Liver (tissue), 8 donors: ENCODE measurements at regions not wholly inside any gene's neighbourhood (a gene's known extent, or its start where the extent isn't known, plus 50 kb on each side); places are given as distances from the start of the nearest gene placed in this dataset.

Source experiments
- DNase-seq: peaks from one replicate; pipeline ENCODE4 v3.0.0-alpha.2; 2017; ENCODE audit warnings: low spot score
- H3K27ac ChIP-seq, 2 donors: one replicate each; pipeline ENCODE4 v1.7.0; 2013; ENCODE audit warnings: inconsistent platforms in 2 of 2, low read length in 2 of 2, control low read depth in 1 of 2, low read depth in 1 of 2, mild to moderate bottlenecking in 1 of 2
- H3K27me3 ChIP-seq, 4 donors: one replicate each; pipeline versions ENCODE4 v1.6.1 to v1.7.0; 2013; ENCODE audit warnings: low read length in 3 of 4, inconsistent platforms in 1 of 4, mild to moderate bottlenecking in 1 of 4, moderate library complexity in 1 of 4; ENCODE audit not compliant: control insufficient read depth in 4 of 4, insufficient read depth in 4 of 4
- H3K36me3 ChIP-seq, 4 donors: one replicate each; pipeline versions ENCODE4 v1.6.1 to v1.7.0; 2013; ENCODE audit warnings: low read length in 3 of 4, mild to moderate bottlenecking in 3 of 4, low read depth in 1 of 4, moderate library complexity in 1 of 4; ENCODE audit not compliant: control insufficient read depth in 4 of 4, insufficient read depth in 3 of 4
- H3K4me1 ChIP-seq, 4 donors: one replicate each; pipeline versions ENCODE4 v1.6.1 to v1.7.0; 2013; ENCODE audit warnings: low read length in 3 of 4, mild to moderate bottlenecking in 3 of 4, moderate library complexity in 1 of 4; ENCODE audit not compliant: control insufficient read depth in 4 of 4, insufficient read depth in 4 of 4
- H3K4me3 ChIP-seq, 3 donors: one replicate each; pipeline versions ENCODE4 v1.6.1 to v1.7.0; 2013; ENCODE audit warnings: low read length in 3 of 3, control low read depth in 1 of 3, low read depth in 1 of 3, mild to moderate bottlenecking in 1 of 3
- H3K9ac ChIP-seq, 2 donors: one replicate each; pipeline ENCODE4 v1.7.0; 2013; ENCODE audit warnings: low read length in 2 of 2, mild to moderate bottlenecking in 2 of 2, moderate library complexity in 2 of 2, control low read depth in 1 of 2, low read depth in 1 of 2
- H3K9me3 ChIP-seq, 4 donors: one replicate each; pipeline versions ENCODE4 v1.6.1 to v1.7.0; 2013; ENCODE audit warnings: low read length in 3 of 4; ENCODE audit not compliant: control insufficient read depth in 4 of 4
- ATF3 ChIP-seq: IDR thresholded peaks from 2 replicates; pipeline ENCODE4 v1.6.1; 2016; ENCODE audit warnings: antibody characterized with exemption
- CTCF ChIP-seq: fragments of 150-350 bp; IDR thresholded peaks from 2 replicates; pipeline ENCODE4 v1.5.1; 2017; ENCODE audit warnings: improper control_type of control experiment, low read depth, low read length; ENCODE audit not compliant: missing input control
- EGR1 ChIP-seq, 2 donors: IDR thresholded peaks; 2 replicates each; pipeline ENCODE4 v1.6.1; 2016 to 2018; ENCODE audit warnings: antibody characterized with exemption in 2 of 2, low read depth in 2 of 2
- FOXA1 ChIP-seq: IDR thresholded peaks from 2 replicates; pipeline ENCODE4 v1.6.1; 2016; ENCODE audit warnings: antibody characterized with exemption
- FOXA2 ChIP-seq: IDR thresholded peaks from 2 replicates; pipeline ENCODE4 v1.6.1; 2016; ENCODE audit warnings: antibody characterized with exemption
- GABPA ChIP-seq, 2 donors: IDR thresholded peaks in 1 of 2; conservative IDR thresholded peaks in 1 of 2; 2 replicates each; pipeline ENCODE4 v1.6.1; 2016; ENCODE audit warnings: antibody characterized with exemption in 2 of 2, mild to moderate bottlenecking in 1 of 2, moderate library complexity in 1 of 2
- HNF4A ChIP-seq, 2 donors: conservative IDR thresholded peaks; 2 replicates each; pipeline ENCODE4 v1.6.1; 2016; ENCODE audit warnings: antibody characterized with exemption in 2 of 2, mild to moderate bottlenecking in 2 of 2
- HNF4G ChIP-seq: IDR thresholded peaks from 2 replicates; pipeline ENCODE4 v1.6.1; 2016; ENCODE audit warnings: antibody characterized with exemption
- JUND ChIP-seq, 2 donors: IDR thresholded peaks; 2 replicates each; pipeline ENCODE4 v1.6.1; 2016; ENCODE audit warnings: antibody characterized with exemption in 2 of 2
- RAD21 ChIP-seq, 2 donors: IDR thresholded peaks; 2 replicates each; pipeline ENCODE4 v1.6.1; 2016; ENCODE audit warnings: antibody characterized with exemption in 2 of 2, mild to moderate bottlenecking in 2 of 2
- SP1 ChIP-seq: IDR thresholded peaks from 2 replicates; pipeline ENCODE4 v1.6.1; 2018; ENCODE audit warnings: antibody characterized with exemption, mild to moderate bottlenecking
- TAF1 ChIP-seq: conservative IDR thresholded peaks from 2 replicates; pipeline ENCODE4 v1.6.1; 2016; ENCODE audit warnings: antibody characterized with exemption, mild to moderate bottlenecking
- YY1 ChIP-seq: IDR thresholded peaks from 2 replicates; pipeline ENCODE4 v1.6.1; 2016; ENCODE audit warnings: antibody characterized with exemption, mild to moderate bottlenecking
- WGBS: extraction: QIAGEN DNeasy Blood & Tissue Kit; methylation state at CpG from one replicate; pipeline ENCODE4 v1.1.7; 2013; 5-methylcytosine and 5-hydroxymethylcytosine counted together
- TF ChIP-seq, protein P1 (sequence below): IDR thresholded peaks from 2 replicates; pipeline ENCODE4 v1.6.1; 2016; ENCODE audit warnings: antibody characterized with exemption
- TF ChIP-seq, protein P2 (sequence below): IDR thresholded peaks from 2 replicates; pipeline ENCODE4 v1.6.1; 2016; ENCODE audit warnings: antibody characterized with exemption
- TF ChIP-seq, protein P3 (sequence below): IDR thresholded peaks from 2 replicates; pipeline ENCODE4 v1.6.1; 2016; ENCODE audit warnings: antibody characterized with exemption, mild to moderate bottlenecking
- donor health status: healthy.
- donor health status: healthy.
- donor health status: healthy.
- donor health status: healthy.
- donor health status: healthy.

DNA sequence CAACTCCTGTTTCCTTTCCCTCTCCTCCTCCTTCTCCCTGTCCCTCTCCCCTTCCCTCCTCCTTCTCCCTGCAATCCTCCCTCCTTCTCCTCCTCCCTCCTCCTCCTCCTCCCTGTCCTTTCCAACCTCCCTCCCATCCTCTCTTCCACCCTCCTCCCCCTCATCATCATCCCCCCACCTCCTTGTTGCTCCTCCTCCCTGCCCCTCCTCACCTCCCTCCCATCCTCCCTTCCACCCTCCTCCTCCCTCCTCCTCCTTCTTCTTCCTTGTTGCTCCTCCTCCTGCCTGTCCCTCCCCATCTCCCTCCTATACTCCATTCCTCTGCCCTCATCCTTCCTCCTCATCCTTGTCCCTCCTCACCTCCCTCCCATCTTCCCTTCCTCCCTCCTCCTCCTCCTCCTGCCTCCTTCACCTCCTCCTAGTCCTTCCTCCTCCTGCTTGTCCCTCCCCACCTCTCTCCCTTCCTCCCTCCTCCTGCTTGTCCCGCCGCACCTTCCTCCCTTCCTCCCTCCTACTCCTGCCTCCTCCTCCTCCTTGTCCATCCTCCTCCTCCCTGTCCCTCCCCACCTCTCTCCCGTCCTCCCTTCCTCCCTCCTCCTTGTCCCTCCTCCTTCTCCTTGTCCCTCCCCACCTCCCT, 222.5 kb downstream of the IRF8 start:
- TF ChIP-seq, protein P1, sequence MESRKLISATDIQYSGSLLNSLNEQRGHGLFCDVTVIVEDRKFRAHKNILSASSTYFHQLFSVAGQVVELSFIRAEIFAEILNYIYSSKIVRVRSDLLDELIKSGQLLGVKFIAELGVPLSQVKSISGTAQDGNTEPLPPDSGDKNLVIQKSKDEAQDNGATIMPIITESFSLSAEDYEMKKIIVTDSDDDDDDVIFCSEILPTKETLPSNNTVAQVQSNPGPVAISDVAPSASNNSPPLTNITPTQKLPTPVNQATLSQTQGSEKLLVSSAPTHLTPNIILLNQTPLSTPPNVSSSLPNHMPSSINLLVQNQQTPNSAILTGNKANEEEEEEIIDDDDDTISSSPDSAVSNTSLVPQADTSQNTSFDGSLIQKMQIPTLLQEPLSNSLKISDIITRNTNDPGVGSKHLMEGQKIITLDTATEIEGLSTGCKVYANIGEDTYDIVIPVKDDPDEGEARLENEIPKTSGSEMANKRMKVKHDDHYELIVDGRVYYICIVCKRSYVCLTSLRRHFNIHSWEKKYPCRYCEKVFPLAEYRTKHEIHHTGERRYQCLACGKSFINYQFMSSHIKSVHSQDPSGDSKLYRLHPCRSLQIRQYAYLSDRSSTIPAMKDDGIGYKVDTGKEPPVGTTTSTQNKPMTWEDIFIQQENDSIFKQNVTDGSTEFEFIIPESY: no peak
- no peak for TF ChIP-seq YY1
- TF ChIP-seq CTCF: no peak
- TF ChIP-seq GABPA (IDR thresholded peaks at IDR 0.05 in 1 of 2, conservative IDR thresholded peaks at IDR 0.05 in 1 of 2): no peak
- TF ChIP-seq SP1: no peak
- TF ChIP-seq HNF4A (conservative IDR thresholded peaks at IDR 0.05): no peak
- no peak for TF ChIP-seq FOXA2
- no peak for TF ChIP-seq HNF4G
- no peak for TF ChIP-seq JUND (IDR thresholded peaks at IDR 0.05)
- no peak for TF ChIP-seq FOXA1
- no peak overlapping the region for H3K9ac ChIP-seq
- 39% methylated on average over 3 of the region's 3 CpGs for WGBS
- H3K4me1 ChIP-seq: no peaks in the 10 kb centered on the region
- no peak overlapping the region for H3K27ac ChIP-seq
- no peaks in the 10 kb centered on the region for H3K36me3 ChIP-seq
- H3K4me3 ChIP-seq: no peak overlapping the region
- no peaks in the 10 kb centered on the region for H3K9me3 ChIP-seq
- no peak for DNase-seq
- H3K27me3 ChIP-seq: no peaks in the 10 kb centered on the region

DNA sequence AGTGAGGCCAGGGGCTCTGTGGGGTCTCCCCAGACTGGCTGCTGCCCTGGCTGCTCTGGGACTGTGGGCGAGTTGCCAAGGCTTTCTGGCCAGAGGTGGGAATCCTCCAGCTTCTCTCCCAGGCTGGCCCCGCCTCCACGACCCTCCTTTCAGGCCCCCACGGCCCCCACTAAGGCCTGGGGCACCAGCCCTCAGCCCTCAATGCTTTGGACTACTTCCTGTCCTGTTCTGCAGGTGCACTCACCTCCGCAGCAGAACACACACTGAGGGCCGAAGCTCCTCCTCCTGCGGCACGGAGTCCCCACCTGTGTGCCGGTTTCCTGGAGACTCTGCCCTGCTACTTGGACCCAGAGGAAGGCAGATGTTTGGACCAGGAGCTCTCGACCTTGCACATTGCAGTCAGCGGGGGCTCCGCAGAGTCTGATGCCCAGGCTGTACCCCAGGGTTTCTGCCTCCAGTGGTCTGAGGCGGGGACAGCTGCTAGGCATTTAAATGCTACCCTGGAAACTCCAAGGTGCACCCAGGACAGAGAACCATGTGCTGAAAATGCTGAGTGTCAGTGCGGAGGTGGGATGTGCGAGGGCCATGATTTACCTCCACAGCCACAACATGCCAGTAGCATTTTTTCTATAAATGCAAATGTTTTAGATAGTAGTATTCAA, 223.8 kb downstream of the IRF8 start:
- Histone ChIP-seq H3K4me1 (no peaks in the 10 kb centered on the region), H3K4me3 (no peak overlapping the region), H3K36me3 (no peaks in the 10 kb centered on the region), H3K27me3 (peaks cover 0 to 2% (median 0%) of the 10 kb centered on the region in 4 donors), H3K9ac (no peak overlapping the region), H3K27ac (no peak overlapping the region), H3K9me3 (no peaks in the 10 kb centered on the region)
- WGBS: 53% methylated on average over 15 of the region's 15 CpGs
- TF ChIP-seq, protein P2, sequence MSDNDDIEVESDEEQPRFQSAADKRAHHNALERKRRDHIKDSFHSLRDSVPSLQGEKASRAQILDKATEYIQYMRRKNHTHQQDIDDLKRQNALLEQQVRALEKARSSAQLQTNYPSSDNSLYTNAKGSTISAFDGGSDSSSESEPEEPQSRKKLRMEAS: no peak
- no peak for TF ChIP-seq JUND (IDR thresholded peaks at IDR 0.05)
- no peak for TF ChIP-seq ATF3
- TF ChIP-seq FOXA2: no peak
- TF ChIP-seq, protein P3, sequence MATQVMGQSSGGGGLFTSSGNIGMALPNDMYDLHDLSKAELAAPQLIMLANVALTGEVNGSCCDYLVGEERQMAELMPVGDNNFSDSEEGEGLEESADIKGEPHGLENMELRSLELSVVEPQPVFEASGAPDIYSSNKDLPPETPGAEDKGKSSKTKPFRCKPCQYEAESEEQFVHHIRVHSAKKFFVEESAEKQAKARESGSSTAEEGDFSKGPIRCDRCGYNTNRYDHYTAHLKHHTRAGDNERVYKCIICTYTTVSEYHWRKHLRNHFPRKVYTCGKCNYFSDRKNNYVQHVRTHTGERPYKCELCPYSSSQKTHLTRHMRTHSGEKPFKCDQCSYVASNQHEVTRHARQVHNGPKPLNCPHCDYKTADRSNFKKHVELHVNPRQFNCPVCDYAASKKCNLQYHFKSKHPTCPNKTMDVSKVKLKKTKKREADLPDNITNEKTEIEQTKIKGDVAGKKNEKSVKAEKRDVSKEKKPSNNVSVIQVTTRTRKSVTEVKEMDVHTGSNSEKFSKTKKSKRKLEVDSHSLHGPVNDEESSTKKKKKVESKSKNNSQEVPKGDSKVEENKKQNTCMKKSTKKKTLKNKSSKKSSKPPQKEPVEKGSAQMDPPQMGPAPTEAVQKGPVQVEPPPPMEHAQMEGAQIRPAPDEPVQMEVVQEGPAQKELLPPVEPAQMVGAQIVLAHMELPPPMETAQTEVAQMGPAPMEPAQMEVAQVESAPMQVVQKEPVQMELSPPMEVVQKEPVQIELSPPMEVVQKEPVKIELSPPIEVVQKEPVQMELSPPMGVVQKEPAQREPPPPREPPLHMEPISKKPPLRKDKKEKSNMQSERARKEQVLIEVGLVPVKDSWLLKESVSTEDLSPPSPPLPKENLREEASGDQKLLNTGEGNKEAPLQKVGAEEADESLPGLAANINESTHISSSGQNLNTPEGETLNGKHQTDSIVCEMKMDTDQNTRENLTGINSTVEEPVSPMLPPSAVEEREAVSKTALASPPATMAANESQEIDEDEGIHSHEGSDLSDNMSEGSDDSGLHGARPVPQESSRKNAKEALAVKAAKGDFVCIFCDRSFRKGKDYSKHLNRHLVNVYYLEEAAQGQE: no peak
- no peak for TF ChIP-seq RAD21 (IDR thresholded peaks at IDR 0.05)
- no peak for TF ChIP-seq HNF4A (conservative IDR thresholded peaks at IDR 0.05)
- no peak for TF ChIP-seq CTCF
- no peak for TF ChIP-seq GABPA (IDR thresholded peaks at IDR 0.05 in 1 of 2, conservative IDR thresholded peaks at IDR 0.05 in 1 of 2)
- no peak for TF ChIP-seq SP1
- TF ChIP-seq YY1: no peak
- no peak for TF ChIP-seq EGR1 (IDR thresholded peaks at IDR 0.05; ENCODE audit: low read depth in 2 of 2)
- no peak for TF ChIP-seq TAF1
- no peak for DNase-seq
